Thoracic aorta (tissue), 2 donors: ENCODE measurements at regions not wholly inside any gene's neighbourhood (a gene's known extent, or its start where the extent isn't known, plus 50 kb on each side); places are given as distances from the start of the nearest gene placed in this dataset.

Source experiments
- ATAC-seq: fragments of 150-250 bp; one replicate; pipeline ENCODE4 v1.8.0; 2017; ENCODE audit warnings: low read depth; ENCODE audit not compliant: insufficient number of reproducible peaks, low FRiP score
- DNase-seq: peaks from one replicate; pipeline ENCODE4 v3.0.0-alpha.2; 2020; ENCODE audit warnings: low spot score
- H3K27ac ChIP-seq, 2 donors: fragments of 200-600 bp; sonication (generic); 1 replicate in 1 of 2; 2 replicates in 1 of 2; pipeline ENCODE4 v1.5.1; 2016; ENCODE audit warnings: mild to moderate bottlenecking in 2 of 2, moderate library complexity in 2 of 2
- H3K27me3 ChIP-seq: fragments of 200-600 bp; sonication (generic); replicated peaks from 2 replicates; pipeline ENCODE4 v1.6.0; 2016; ENCODE audit warnings: mild to moderate bottlenecking; ENCODE audit not compliant: insufficient read depth
- H3K36me3 ChIP-seq: fragments of 200-600 bp; sonication (generic); one replicate; pipeline ENCODE4 v1.5.1; 2016
- H3K4me1 ChIP-seq, 2 donors: fragments of 200-600 bp; sonication (generic); 1 replicate in 1 of 2; 2 replicates in 1 of 2; pipeline versions ENCODE4 v1.5.1 to v1.6.0; 2016; ENCODE audit warnings: low read depth in 2 of 2, mild to moderate bottlenecking in 1 of 2; ENCODE audit not compliant: control insufficient read depth in 1 of 2
- H3K4me3 ChIP-seq: fragments of 200-600 bp; sonication (generic); 2 replicates; pipeline ENCODE4 v1.5.1; 2016; ENCODE audit warnings: mild to moderate bottlenecking
- H3K9me3 ChIP-seq: fragments of 200-600 bp; sonication (generic); 2 replicates; pipeline ENCODE4 v1.5.1; 2016
- CTCF ChIP-seq: fragments of 200-600 bp; sonication (generic); IDR thresholded peaks from one replicate; pipeline ENCODE4 v1.5.1; 2019; ENCODE audit warnings: antibody characterized with exemption

DNA sequence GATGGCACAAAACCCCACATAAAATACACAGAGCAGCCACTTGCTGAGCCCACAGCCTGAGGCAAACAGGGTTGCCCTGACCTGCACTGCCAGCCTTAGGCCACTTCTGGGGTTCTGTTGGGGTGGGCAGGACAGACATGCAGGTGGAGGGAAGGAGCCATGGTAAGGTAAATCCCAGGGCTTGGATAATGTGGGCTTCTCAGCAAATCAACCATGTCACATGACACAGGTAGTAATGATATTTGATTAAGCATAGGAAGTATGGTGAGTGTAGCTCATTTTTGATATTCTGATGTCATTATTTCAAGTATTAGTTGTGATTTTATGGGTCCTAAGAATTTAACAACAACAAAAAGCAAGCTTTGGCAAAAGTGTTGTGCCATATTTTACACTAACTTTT lies 124.6 kb downstream of the FOXA2 start:
- Histone ChIP-seq H3K9me3 (no peaks in the 10 kb centered on the region), H3K4me1 (no peaks in the 10 kb centered on the region), H3K27me3 (no peaks in the 10 kb centered on the region), H3K27ac (no peak overlapping the region), H3K36me3 (no peaks in the 10 kb centered on the region), H3K4me3 (no peak overlapping the region)
- DNase-seq (no peak), ATAC-seq (no peak)
- no peak for TF ChIP-seq CTCF

GRCh38 chr20:22456109-22456508 lies 128.3 kb downstream of the FOXA2 start:
- Histone ChIP-seq H3K4me1 (no peaks in the 10 kb centered on the region), H3K4me3 (no peak overlapping the region), H3K9me3 (no peaks in the 10 kb centered on the region), H3K27ac (no peak overlapping the region), H3K27me3 (no peaks in the 10 kb centered on the region), H3K36me3 (no peaks in the 10 kb centered on the region)
- ATAC-seq (no peak), DNase-seq (no peak)
- TF ChIP-seq CTCF, result no peak

DNA sequence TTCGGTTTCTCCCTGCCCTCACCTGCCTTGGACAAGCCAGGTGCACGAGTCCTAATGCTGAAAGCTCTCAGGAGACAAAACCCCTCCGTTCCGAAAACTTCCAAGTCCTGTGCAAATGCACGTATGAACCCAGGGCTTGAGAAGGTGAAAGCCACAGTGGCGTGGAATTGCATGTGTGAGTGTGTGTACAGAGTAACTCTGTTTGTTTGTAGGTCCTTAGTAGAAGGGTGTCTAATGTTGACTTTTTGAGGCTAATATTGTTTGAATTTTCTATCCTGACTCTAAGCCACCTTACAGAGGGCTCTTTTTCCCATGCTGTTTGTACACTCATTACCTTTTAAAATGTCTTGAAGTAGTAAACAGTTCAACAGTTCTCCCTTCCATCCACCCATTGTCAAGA lies 129.1 kb downstream of the FOXA2 start:
- no peaks in the 10 kb centered on the region for H3K36me3 ChIP-seq
- no peak for ATAC-seq
- no peak for DNase-seq
- no peaks in the 10 kb centered on the region for H3K27me3 ChIP-seq
- no peak overlapping the region for H3K27ac ChIP-seq
- H3K4me1 ChIP-seq, result no peaks in the 10 kb centered on the region
- no peaks in the 10 kb centered on the region for H3K9me3 ChIP-seq
- H3K4me3 ChIP-seq, result no peak overlapping the region
- no peak for TF ChIP-seq CTCF

DNA sequence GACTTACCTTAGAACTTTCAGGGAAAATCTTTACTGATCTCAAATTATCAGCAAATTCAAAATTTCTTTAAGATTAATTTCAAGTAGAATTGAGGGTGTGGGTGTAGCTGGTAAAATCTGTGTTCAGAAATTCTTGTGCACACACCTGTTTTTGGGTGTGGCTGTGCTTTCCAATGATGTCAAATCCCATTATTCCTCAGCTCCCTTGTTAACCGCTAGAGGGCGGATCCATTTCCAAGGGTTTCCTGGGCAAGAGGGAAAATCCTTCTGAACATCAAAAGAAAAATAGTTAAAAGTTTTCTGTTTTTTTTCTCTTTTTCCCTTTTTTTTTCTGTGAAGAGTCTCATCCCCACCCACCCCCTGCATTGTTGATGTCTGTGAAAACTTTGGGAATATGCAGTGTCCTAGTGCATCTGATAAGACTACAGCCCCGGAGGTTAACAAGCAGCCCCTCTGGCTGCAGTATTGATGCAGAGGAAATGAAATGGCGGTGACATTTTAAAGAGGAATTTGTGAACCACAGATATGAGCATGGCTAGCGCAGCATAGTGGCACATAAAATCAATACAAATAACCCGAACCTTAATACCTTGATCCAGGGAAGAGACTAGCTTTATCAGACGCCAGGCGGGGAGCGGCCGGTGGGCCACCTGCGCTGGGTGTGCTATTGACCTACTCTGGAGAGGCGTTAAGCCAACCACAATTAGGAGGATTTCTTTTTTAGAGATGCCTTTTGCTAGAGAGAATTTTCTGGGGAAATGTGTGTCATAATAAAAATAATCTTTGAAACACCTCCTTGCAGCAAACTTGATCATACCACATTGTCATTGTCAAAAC lies 130.9 kb downstream of the FOXA2 start:
- no peaks in the 10 kb centered on the region for H3K36me3 ChIP-seq
- H3K9me3 ChIP-seq, result no peaks in the 10 kb centered on the region
- no peak overlapping the region for H3K27ac ChIP-seq
- H3K4me3 ChIP-seq, result no peak overlapping the region
- TF ChIP-seq CTCF, result peak; percentile 43
- DNase-seq, result no peak
- H3K27me3 ChIP-seq, result no peaks in the 10 kb centered on the region
- H3K4me1 ChIP-seq, result no peaks in the 10 kb centered on the region
- no peak for ATAC-seq

DNA sequence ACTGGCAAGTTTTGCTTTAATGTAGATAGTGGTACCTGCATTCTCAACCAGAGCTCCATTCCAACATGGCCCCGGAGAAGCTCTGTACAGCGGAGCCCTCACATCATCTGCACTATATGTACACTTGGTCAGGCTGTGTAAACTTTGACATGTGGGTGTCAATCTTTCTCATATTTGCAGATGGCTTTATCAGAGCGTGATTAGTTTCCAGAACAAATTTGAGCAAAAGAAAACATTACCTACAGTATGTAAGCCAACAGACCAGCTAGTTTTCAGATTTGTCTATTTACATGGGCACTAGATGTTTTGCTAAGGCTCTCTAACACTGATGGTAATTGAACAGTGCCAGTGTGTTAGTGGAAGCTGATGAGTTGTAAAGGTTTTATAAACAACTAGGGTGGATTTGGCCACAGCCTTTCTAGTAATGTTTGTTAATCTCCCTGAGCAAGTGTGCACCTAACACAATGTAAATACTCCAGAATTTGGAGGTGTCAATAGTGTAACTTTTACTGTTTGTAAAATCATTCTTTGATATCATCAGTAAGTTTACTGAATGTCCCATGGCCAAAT lies 131.8 kb downstream of the FOXA2 start:
- TF ChIP-seq CTCF, result no peak
- H3K27me3 ChIP-seq, result no peaks in the 10 kb centered on the region
- DNase-seq, result no peak
- H3K36me3 ChIP-seq, result no peaks in the 10 kb centered on the region
- no peak overlapping the region for H3K4me3 ChIP-seq
- H3K9me3 ChIP-seq, result no peaks in the 10 kb centered on the region
- no peak for ATAC-seq
- no peak overlapping the region for H3K27ac ChIP-seq
- H3K4me1 ChIP-seq, result no peaks in the 10 kb centered on the region
